DND-41 (cell line): ENCODE measurements at regions not wholly inside any gene's neighbourhood (a gene's known extent, or its start where the extent isn't known, plus 50 kb on each side); places are given as distances from the start of the nearest gene placed in this dataset.

Source experiments
- ATAC-seq: fragments of 200-7000 bp; cut with Tn5 transposase; 3 replicates; pipeline ENCODE4 v1.9.1; 2021; ENCODE audit warnings: low read depth; ENCODE audit not compliant: insufficient read depth
- DNase-seq: peaks from one replicate; pipeline ENCODE4 v3.0.0-alpha.2; 2020
- H2AFZ ChIP-seq: 2 replicates; pipeline ENCODE4 v1.6.0; 2012; ENCODE audit warnings: low read depth, low read length
- H3K27ac ChIP-seq: 2 replicates; pipeline ENCODE4 v1.5.1; 2012; ENCODE audit warnings: low read length, inconsistent platforms
- H3K27me3 ChIP-seq: fragments of 200-600 bp; sonication (generic); 2 replicates; pipeline ENCODE4 v1.6.0; 2012; ENCODE audit warnings: low read length, mild to moderate bottlenecking, inconsistent platforms; ENCODE audit not compliant: insufficient read depth, poor library complexity
- H3K36me3 ChIP-seq: 2 replicates; pipeline ENCODE4 v1.5.1; 2012; ENCODE audit warnings: low read length, inconsistent platforms; ENCODE audit not compliant: insufficient read depth
- H3K4me1 ChIP-seq: 2 replicates; pipeline ENCODE4 v1.5.1; 2012; ENCODE audit warnings: mild to moderate bottlenecking, low read length; ENCODE audit not compliant: insufficient read depth
- H3K4me2 ChIP-seq: 2 replicates; pipeline ENCODE4 v1.6.0; 2012; ENCODE audit warnings: mild to moderate bottlenecking, moderate library complexity, low read length, inconsistent platforms; ENCODE audit not compliant: insufficient read depth
- H3K4me3 ChIP-seq, 2 experiments: fragments of 200-600 bp in 1 of 2; shearing (Covaris generic) in 1 of 2; 2 replicates each; pipeline ENCODE4 v1.5.1; 2012 to 2016; ENCODE audit warnings: inconsistent platforms in 2 of 2, low read length in 2 of 2, mild to moderate bottlenecking in 2 of 2, low read depth in 1 of 2, moderate library complexity in 1 of 2
- H3K79me2 ChIP-seq: 2 replicates; pipeline ENCODE4 v1.6.0; 2012; ENCODE audit warnings: low read length, inconsistent platforms; ENCODE audit not compliant: insufficient read depth
- H3K9ac ChIP-seq: 2 replicates; pipeline ENCODE4 v1.6.0; 2012; ENCODE audit warnings: low read depth, mild to moderate bottlenecking, inconsistent platforms, low read length, moderate library complexity
- H3K9me3 ChIP-seq: 2 replicates; pipeline ENCODE4 v1.5.1; 2012; ENCODE audit warnings: low read length, moderate library complexity, mild to moderate bottlenecking, inconsistent platforms; ENCODE audit not compliant: insufficient read depth, severe bottlenecking
- H4K20me1 ChIP-seq: 2 replicates; pipeline ENCODE4 v1.6.0; 2012; ENCODE audit warnings: low read length; ENCODE audit not compliant: insufficient read depth
- EZH2 ChIP-seq: IDR thresholded peaks from 3 replicates; pipeline ENCODE4 v1.6.1; 2012; ENCODE audit warnings: borderline replicate concordance, low read depth, mild to moderate bottlenecking, moderate library complexity, low read length, inconsistent platforms; ENCODE audit not compliant: severe bottlenecking
- TF ChIP-seq, protein P1 (sequence below): IDR thresholded peaks from 2 replicates; pipeline ENCODE4 v1.5.1; 2012; ENCODE audit warnings: borderline replicate concordance, low read length, moderate library complexity, mild to moderate bottlenecking; ENCODE audit not compliant: poor library complexity, severe bottlenecking; ENCODE audit errors: extremely low read depth

- DNase-seq (no peak), ATAC-seq (no peak)
- TF ChIP-seq EZH2 = no peak
- TF ChIP-seq, protein P1, sequence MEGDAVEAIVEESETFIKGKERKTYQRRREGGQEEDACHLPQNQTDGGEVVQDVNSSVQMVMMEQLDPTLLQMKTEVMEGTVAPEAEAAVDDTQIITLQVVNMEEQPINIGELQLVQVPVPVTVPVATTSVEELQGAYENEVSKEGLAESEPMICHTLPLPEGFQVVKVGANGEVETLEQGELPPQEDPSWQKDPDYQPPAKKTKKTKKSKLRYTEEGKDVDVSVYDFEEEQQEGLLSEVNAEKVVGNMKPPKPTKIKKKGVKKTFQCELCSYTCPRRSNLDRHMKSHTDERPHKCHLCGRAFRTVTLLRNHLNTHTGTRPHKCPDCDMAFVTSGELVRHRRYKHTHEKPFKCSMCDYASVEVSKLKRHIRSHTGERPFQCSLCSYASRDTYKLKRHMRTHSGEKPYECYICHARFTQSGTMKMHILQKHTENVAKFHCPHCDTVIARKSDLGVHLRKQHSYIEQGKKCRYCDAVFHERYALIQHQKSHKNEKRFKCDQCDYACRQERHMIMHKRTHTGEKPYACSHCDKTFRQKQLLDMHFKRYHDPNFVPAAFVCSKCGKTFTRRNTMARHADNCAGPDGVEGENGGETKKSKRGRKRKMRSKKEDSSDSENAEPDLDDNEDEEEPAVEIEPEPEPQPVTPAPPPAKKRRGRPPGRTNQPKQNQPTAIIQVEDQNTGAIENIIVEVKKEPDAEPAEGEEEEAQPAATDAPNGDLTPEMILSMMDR = no peak
- no peaks in the 10 kb centered on the region for H3K9me3 ChIP-seq
- no peaks in the 10 kb centered on the region for H4K20me1 ChIP-seq
- H3K9ac ChIP-seq = no peak overlapping the region
- no peak overlapping the region for H2AFZ ChIP-seq
- no peaks in the 10 kb centered on the region for H3K27me3 ChIP-seq
- no peaks in the 10 kb centered on the region for H3K79me2 ChIP-seq
- H3K27ac ChIP-seq = no peak overlapping the region
- no peaks in the 10 kb centered on the region for H3K36me3 ChIP-seq
- no peak overlapping the region for H3K4me3 ChIP-seq
- no peaks in the 10 kb centered on the region for H3K4me1 ChIP-seq
- H3K4me2 ChIP-seq = no peak overlapping the region
Observed at GRCh38 chr5:130529511-130530485, 625.5 kb downstream of the CHSY3 start.

- no peak overlapping the region for H3K4me3 ChIP-seq
- no peaks in the 10 kb centered on the region for H3K27me3 ChIP-seq
- ATAC-seq (no peak), DNase-seq (no peak)
- no peak overlapping the region for H3K4me2 ChIP-seq
- H3K4me1 ChIP-seq = no peaks in the 10 kb centered on the region
- H4K20me1 ChIP-seq = no peaks in the 10 kb centered on the region
- no peak overlapping the region for H3K9ac ChIP-seq
- no peaks in the 10 kb centered on the region for H3K79me2 ChIP-seq
- no peaks in the 10 kb centered on the region for H3K36me3 ChIP-seq
- H2AFZ ChIP-seq = no peak overlapping the region
- H3K27ac ChIP-seq = no peak overlapping the region
- TF ChIP-seq, protein P1 = no peak
- no peak for TF ChIP-seq EZH2
- no peaks in the 10 kb centered on the region for H3K9me3 ChIP-seq
Observed at GRCh38 chr5:130529111-130529510, 624.8 kb downstream of the CHSY3 start.

DNA sequence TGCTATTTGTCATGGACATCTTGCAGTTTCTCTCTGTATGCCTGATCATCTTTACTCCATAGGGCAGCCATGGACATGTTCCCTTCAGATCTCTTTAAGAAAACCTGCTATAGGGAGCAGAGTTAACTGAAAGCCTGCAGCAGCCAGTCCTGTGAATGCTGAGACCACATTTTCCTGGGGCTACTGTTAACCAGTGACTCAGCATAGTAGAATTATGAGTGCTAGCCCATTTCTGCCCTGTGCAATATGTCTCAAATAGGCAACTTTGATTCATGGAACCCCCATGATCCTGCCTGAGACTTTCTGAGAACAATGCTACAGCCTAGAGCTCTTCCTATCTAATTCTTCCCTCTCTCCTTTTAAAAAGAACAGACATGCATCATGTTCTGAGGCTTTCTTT lies 624.2 kb downstream of the CHSY3 start:
- H3K36me3 ChIP-seq = no peaks in the 10 kb centered on the region
- no peak overlapping the region for H3K4me2 ChIP-seq
- no peaks in the 10 kb centered on the region for H4K20me1 ChIP-seq
- no peak overlapping the region for H3K4me3 ChIP-seq
- no peaks in the 10 kb centered on the region for H3K9me3 ChIP-seq
- H3K27me3 ChIP-seq = no peaks in the 10 kb centered on the region
- no peak overlapping the region for H2AFZ ChIP-seq
- no peak for DNase-seq
- H3K4me1 ChIP-seq = no peaks in the 10 kb centered on the region
- TF ChIP-seq EZH2 = no peak
- TF ChIP-seq, protein P1 = no peak
- ATAC-seq = no peak
- H3K9ac ChIP-seq = no peak overlapping the region
- H3K79me2 ChIP-seq = no peaks in the 10 kb centered on the region
- no peak overlapping the region for H3K27ac ChIP-seq
